ENCODE measurements at regions not wholly inside any gene's neighbourhood (a gene's known extent, or its start where the extent isn't known, plus 50 kb on each side); places are given as distances from the start of the nearest gene placed in this dataset.

DNA sequence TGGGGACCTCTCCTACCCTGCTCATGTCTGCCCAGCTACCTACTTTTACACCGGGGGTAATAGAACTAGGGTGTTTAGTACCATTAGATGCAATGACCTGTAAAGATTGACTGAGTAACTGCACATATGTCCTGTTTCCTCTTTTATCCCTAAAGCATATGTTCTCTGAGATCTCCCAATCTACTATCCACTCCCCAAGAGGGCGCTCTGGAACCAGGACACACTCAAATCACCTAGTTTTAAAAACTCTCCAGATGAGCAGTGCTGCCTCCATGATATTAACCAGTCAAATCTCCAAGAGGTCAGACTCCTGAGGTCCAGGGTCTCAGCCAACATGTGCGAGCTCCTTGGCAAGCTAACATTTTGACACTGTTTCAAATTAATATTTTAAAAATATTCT lies 87.0 kb upstream of the TSPAN5 start (continued):
- TF ChIP-seq YY1 (IDR thresholded peaks at IDR 0.05; ENCODE audit: extremely low read depth, insufficient replicate concordance, low read depth, low read length) (no peak), SRF (IDR thresholded peaks at IDR 0.05; ENCODE audit: low read depth) (no peak), EGR1 (IDR thresholded peaks at IDR 0.05; ENCODE audit: low read depth) (no peak), TCF7L2 (IDR thresholded peaks at IDR 0.05; ENCODE audit: borderline replicate concordance, extremely low read depth, insufficient read depth, insufficient read length) (no peak), FOSL1 (IDR thresholded peaks at IDR 0.05; ENCODE audit: low read depth) (no peak)
- TF ChIP-seq, protein P1, sequence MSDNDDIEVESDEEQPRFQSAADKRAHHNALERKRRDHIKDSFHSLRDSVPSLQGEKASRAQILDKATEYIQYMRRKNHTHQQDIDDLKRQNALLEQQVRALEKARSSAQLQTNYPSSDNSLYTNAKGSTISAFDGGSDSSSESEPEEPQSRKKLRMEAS (IDR thresholded peaks at IDR 0.05): no peak

DNA sequence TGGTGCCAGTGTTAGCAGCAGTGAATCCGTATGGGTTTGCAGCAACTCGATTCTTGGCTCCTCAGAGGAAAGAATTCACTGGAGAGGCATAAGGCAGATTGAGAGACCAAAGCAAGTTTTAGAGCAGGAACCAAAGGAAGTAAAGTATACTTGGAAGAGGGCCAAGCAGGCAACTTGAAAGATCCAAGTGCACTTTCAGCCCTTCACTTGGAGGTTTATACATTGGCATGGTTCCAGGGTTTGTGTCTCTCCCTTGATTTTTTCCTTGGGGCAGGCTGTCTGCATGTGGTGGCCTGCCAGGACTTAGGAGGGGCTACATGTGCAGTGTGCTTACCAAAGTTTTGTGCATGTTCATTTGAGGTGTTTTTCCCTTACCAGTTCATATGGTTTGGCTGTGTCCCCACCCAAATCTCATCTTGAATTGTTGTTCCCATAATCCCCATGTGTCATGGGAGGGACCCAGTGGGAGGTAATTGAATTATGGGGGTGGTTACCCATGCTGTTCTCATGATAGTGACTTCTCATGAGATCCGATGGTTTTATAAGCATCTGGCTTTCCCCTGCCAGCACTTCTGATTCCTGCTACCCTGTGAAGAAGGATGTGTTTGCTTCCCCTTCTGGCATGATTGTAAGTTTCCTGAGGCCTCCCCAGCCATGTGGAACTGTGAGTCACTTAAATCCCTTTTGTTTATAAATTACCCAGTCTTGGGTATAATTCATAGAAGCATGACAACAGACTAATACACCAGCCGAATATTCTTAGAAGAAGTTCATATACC lies 86.2 kb upstream of the TSPAN5 start:
- H4K20me1 ChIP-seq (ENCODE audit: insufficient read depth): no peaks in the 10 kb centered on the region
- no peaks in the 10 kb centered on the region for H3K9me3 ChIP-seq (ENCODE audit: control insufficient read depth in 1 of 2, insufficient read depth in 1 of 2, low read depth in 1 of 2, low read length in 2 of 2)
- ChIA-PET CTCF (interaction anchor here (0.9 to 1.1 kb wide), 3 partner anchors 13 to 277 kb away, joined by 3 read pairs; no protein-coding TSS in a partner anchor), RAD21 (ENCODE audit: low non-redundant PET in 1 of 2, low total read pairs in 2 of 2, uncharacterized antibody in 2 of 2, unreplicated experiment in 2 of 2) (interaction anchor here in 1 of 2 experiments (0.6 kb wide), 1 partner anchor 52 kb away, joined by 4 read pairs; no protein-coding TSS in a partner anchor), POLR2A (interaction anchor here (1.0 kb wide), 1 partner anchor 12 kb away, joined by 3 read pairs; no protein-coding TSS in a partner anchor)
- H3K4me3 ChIP-seq (replicated peaks in 1 of 2; ENCODE audit: low read depth in 1 of 2, low read length in 2 of 2): no peak overlapping the region
- no peaks in the 10 kb centered on the region for H3K36me3 ChIP-seq (ENCODE audit: control insufficient read depth in 1 of 2, insufficient read depth in 2 of 2, low read length in 2 of 2)
- DNase-seq (ENCODE audit: low read depth, low spot score): no peak
- no peak overlapping the region for H3K9ac ChIP-seq (ENCODE audit: low read length)
- BruUV-seq (replicated peaks): no TSS peak
- H3K27me3 ChIP-seq (ENCODE audit: insufficient read depth, low read length): no peaks in the 10 kb centered on the region
- no peak overlapping the region for H3K27ac ChIP-seq (ENCODE audit: low read depth, low read length)
- no peak for TF ChIP-seq SP1 (IDR thresholded peaks at IDR 0.05; ENCODE audit: low read depth)
- TF ChIP-seq TCF7L2 (IDR thresholded peaks at IDR 0.05; ENCODE audit: borderline replicate concordance, extremely low read depth, insufficient read depth, insufficient read length): peak; percentile 51
- no peak for TF ChIP-seq SIN3A (IDR thresholded peaks at IDR 0.05; ENCODE audit: low read depth)
- peak overlapping the region; percentile 57 for H2AFZ ChIP-seq (ENCODE audit: low read depth, low read length, poor library complexity, severe bottlenecking)
- intact Hi-C loops (cut with micrococcal nuclease): loop anchor here (1.0 to 10.0 kb wide), 3 partner anchors 600 to 720 kb away; partner anchors contain the start of gene STPG2
- H3K4me1 ChIP-seq (ENCODE audit: control insufficient read depth in 1 of 2, insufficient read depth in 2 of 2, low read length in 2 of 2): peaks cover 13 to 24% of the 10 kb centered on the region in 2 experiments
- no peak for ATAC-seq
- H3K4me2 ChIP-seq (ENCODE audit: low read length): no peak overlapping the region
- no peaks in the 10 kb centered on the region for H3K79me2 ChIP-seq (ENCODE audit: insufficient read depth, low read length)
- no peaks in the 10 kb centered on the region for H3K9me2 ChIP-seq (ENCODE audit: insufficient read depth)

All from HCT116 (cell line).